ENCODE measurements at regions not wholly inside any gene's neighbourhood (a gene's known extent, or its start where the extent isn't known, plus 50 kb on each side); places are given as distances from the start of the nearest gene placed in this dataset.

- WGBS: 53% methylated on average over 4 of the region's 4 CpGs
- H3K4me1 ChIP-seq: no peaks in the 10 kb centered on the region
- H3K9me3 ChIP-seq: no peaks in the 10 kb centered on the region
- DNase-seq (ENCODE audit: low spot score in 2 of 2): no peak
- no peak overlapping the region for H3K4me3 ChIP-seq
- no peaks in the 10 kb centered on the region for H3K36me3 ChIP-seq
- no peak overlapping the region for H3K27ac ChIP-seq
- no peaks in the 10 kb centered on the region for H3K27me3 ChIP-seq
- TF ChIP-seq, protein P1, sequence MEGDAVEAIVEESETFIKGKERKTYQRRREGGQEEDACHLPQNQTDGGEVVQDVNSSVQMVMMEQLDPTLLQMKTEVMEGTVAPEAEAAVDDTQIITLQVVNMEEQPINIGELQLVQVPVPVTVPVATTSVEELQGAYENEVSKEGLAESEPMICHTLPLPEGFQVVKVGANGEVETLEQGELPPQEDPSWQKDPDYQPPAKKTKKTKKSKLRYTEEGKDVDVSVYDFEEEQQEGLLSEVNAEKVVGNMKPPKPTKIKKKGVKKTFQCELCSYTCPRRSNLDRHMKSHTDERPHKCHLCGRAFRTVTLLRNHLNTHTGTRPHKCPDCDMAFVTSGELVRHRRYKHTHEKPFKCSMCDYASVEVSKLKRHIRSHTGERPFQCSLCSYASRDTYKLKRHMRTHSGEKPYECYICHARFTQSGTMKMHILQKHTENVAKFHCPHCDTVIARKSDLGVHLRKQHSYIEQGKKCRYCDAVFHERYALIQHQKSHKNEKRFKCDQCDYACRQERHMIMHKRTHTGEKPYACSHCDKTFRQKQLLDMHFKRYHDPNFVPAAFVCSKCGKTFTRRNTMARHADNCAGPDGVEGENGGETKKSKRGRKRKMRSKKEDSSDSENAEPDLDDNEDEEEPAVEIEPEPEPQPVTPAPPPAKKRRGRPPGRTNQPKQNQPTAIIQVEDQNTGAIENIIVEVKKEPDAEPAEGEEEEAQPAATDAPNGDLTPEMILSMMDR (IDR thresholded peaks at IDR 0.05): no peak
- TF ChIP-seq POLR2A (IDR thresholded peaks at IDR 0.05) (no peak), EP300 (IDR thresholded peaks at IDR 0.05) (no peak), POLR2AphosphoS5 (IDR thresholded peaks at IDR 0.05) (no peak)
Observed at GRCh38 chr9:7360513-7360912, 439.1 kb downstream of the DMAC1 start.

- no peaks in the 10 kb centered on the region for H3K9me3 ChIP-seq
- H3K4me3 ChIP-seq: no peak overlapping the region
- no peaks in the 10 kb centered on the region for H3K27me3 ChIP-seq
- TF ChIP-seq POLR2A (IDR thresholded peaks at IDR 0.05) (no peak), POLR2AphosphoS5 (IDR thresholded peaks at IDR 0.05) (no peak), EP300 (IDR thresholded peaks at IDR 0.05) (no peak)
- TF ChIP-seq, protein P1 (IDR thresholded peaks at IDR 0.05): no peak
- no peak overlapping the region for H3K27ac ChIP-seq
- H3K4me1 ChIP-seq: no peaks in the 10 kb centered on the region
- H3K36me3 ChIP-seq: no peaks in the 10 kb centered on the region
- no peak for DNase-seq (ENCODE audit: low spot score in 2 of 2)
Observed at GRCh38 chr9:7358876-7359275, 440.7 kb downstream of the DMAC1 start.

- H3K4me1 ChIP-seq: no peaks in the 10 kb centered on the region
- no peak overlapping the region for H3K27ac ChIP-seq
- no peak overlapping the region for H3K4me3 ChIP-seq
- DNase-seq (ENCODE audit: low spot score in 2 of 2): no peak
- TF ChIP-seq EP300 (IDR thresholded peaks at IDR 0.05): no peak
- TF ChIP-seq POLR2A (IDR thresholded peaks at IDR 0.05): no peak
- no peak for TF ChIP-seq POLR2AphosphoS5 (IDR thresholded peaks at IDR 0.05)
- TF ChIP-seq, protein P1 (IDR thresholded peaks at IDR 0.05): no peak
- no peaks in the 10 kb centered on the region for H3K27me3 ChIP-seq
- H3K36me3 ChIP-seq: no peaks in the 10 kb centered on the region
- H3K9me3 ChIP-seq: no peaks in the 10 kb centered on the region
Observed at GRCh38 chr9:7354704-7355103, 444.9 kb downstream of the DMAC1 start.

GRCh38 chr9:7348692-7349091 lies 450.9 kb downstream of the DMAC1 start:
- Histone ChIP-seq H3K36me3 (no peaks in the 10 kb centered on the region), H3K27ac (no peak overlapping the region), H3K4me3 (no peak overlapping the region), H3K27me3 (no peaks in the 10 kb centered on the region), H3K4me1 (no peaks in the 10 kb centered on the region), H3K9me3 (no peaks in the 10 kb centered on the region)
- TF ChIP-seq, protein P1 (IDR thresholded peaks at IDR 0.05): no peak
- no peak for TF ChIP-seq POLR2AphosphoS5 (IDR thresholded peaks at IDR 0.05)
- TF ChIP-seq EP300 (IDR thresholded peaks at IDR 0.05): no peak
- no peak for TF ChIP-seq POLR2A (IDR thresholded peaks at IDR 0.05)
- DNase-seq (ENCODE audit: low spot score in 2 of 2): no peak

- WGBS: 46% methylated on average over 4 of the region's 4 CpGs
- no peak overlapping the region for H3K27ac ChIP-seq
- no peak for DNase-seq (ENCODE audit: low spot score in 2 of 2)
- H3K36me3 ChIP-seq: no peaks in the 10 kb centered on the region
- no peaks in the 10 kb centered on the region for H3K4me1 ChIP-seq
- TF ChIP-seq, protein P1 (IDR thresholded peaks at IDR 0.05): no peak
- TF ChIP-seq EP300 (IDR thresholded peaks at IDR 0.05) (no peak), POLR2A (IDR thresholded peaks at IDR 0.05) (no peak), POLR2AphosphoS5 (IDR thresholded peaks at IDR 0.05) (no peak)
- H3K4me3 ChIP-seq: no peak overlapping the region
- no peaks in the 10 kb centered on the region for H3K9me3 ChIP-seq
- no peaks in the 10 kb centered on the region for H3K27me3 ChIP-seq
Observed at GRCh38 chr9:7347556-7347955, 452.0 kb downstream of the DMAC1 start.
